ENCODE measurements at regions not wholly inside any gene's neighbourhood (a gene's known extent, or its start where the extent isn't known, plus 50 kb on each side); places are given as distances from the start of the nearest gene placed in this dataset.

DNA sequence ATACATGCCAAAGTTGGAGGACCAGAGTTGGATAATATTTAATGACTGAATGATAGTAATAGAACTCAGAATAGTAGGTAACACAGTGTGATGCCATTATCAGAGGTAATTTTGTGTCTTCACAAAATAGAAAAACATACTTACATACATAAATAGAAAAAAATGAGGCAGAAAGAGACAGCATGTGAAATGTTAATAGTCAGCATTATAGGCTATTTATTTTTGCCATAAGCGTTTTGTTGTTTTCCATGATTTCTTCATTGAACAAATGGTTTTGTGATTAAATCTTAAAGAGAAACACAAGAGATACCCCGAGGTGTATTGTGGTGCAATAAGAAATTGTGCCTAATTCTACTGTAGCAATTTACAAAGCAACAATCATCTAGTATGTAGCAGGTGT lies 626.3 kb downstream of the KCNJ2 start:
- no peak overlapping the region for H3K4me2 ChIP-seq (ENCODE audit: insufficient read depth in 1 of 2, low read depth in 2 of 2, low read length in 2 of 2)
- TF ChIP-seq CEBPB (IDR thresholded peaks at IDR 0.05; ENCODE audit: low read depth, low read length), result no peak
- H3K23ac ChIP-seq (ENCODE audit: insufficient read length), result no peak overlapping the region
- no peak overlapping the region for H2BK5ac ChIP-seq (ENCODE audit: low read depth, low read length)
- no peak overlapping the region for H2AK5ac ChIP-seq (ENCODE audit: low read depth, low read length)
- H3K4me3 ChIP-seq (ENCODE audit: extremely low read depth in 1 of 4, insufficient read depth in 2 of 4, low read depth in 3 of 4, low read length in 4 of 4), result no peak overlapping the region
- DNase-seq (ENCODE audit: low read depth in 1 of 2, low spot score in 2 of 2), result no peak
- H2BK15ac ChIP-seq (ENCODE audit: low read length), result no peak overlapping the region
- no peaks in the 10 kb centered on the region for H3K9me3 ChIP-seq (ENCODE audit: insufficient read depth in 2 of 2, low read depth in 1 of 2, low read length in 1 of 2)
- H3K27ac ChIP-seq (ENCODE audit: low read depth, low read length), result no peak overlapping the region
- H3K36me3 ChIP-seq (ENCODE audit: control insufficient read depth in 2 of 4, insufficient read depth in 4 of 4, low read length in 3 of 4), result no peaks in the 10 kb centered on the region
- no peaks in the 10 kb centered on the region for H3K79me1 ChIP-seq (ENCODE audit: low read depth, low read length)
- H3K4me1 ChIP-seq (replicated peaks in 1 of 4; ENCODE audit: control insufficient read depth in 3 of 4, insufficient read depth in 4 of 4, low read length in 3 of 4), result no peaks in the 10 kb centered on the region
- WGBS, 2 experiments (ENCODE audit: extremely low coverage in 1 of 2, insufficient coverage in 1 of 2, insufficient read length in 1 of 2, insufficient replicate concordance in 2 of 2, low coverage in 1 of 2, low lambda C conversion rate in 2 of 2, missing lambda C conversion rate in 1 of 2), result 93% methylated on average over 2 of the region's 2 CpGs; no CpG with 5 or more reads in 1 of the 2 experiments
- H3K79me2 ChIP-seq (ENCODE audit: control insufficient read depth in 1 of 2, insufficient read depth in 2 of 2, low read length in 2 of 2), result no peaks in the 10 kb centered on the region
- H4K20me1 ChIP-seq (replicated peaks in 1 of 2; ENCODE audit: control insufficient read depth in 1 of 2, insufficient read depth in 2 of 2, low read length in 2 of 2), result no peaks in the 10 kb centered on the region
- no peak overlapping the region for H2BK12ac ChIP-seq (ENCODE audit: low read depth, low read length)
- no peak overlapping the region for H4K8ac ChIP-seq (ENCODE audit: extremely low read depth, insufficient read depth, low read length)
- POLR2A ChIA-PET (ENCODE audit: partially characterized antibody), result interaction anchor here (0.6 kb wide), 1 partner anchor 1916 kb away, joined by 3 read pairs; no protein-coding TSS in a partner anchor
- no peaks in the 10 kb centered on the region for H3K27me3 ChIP-seq (replicated peaks in 1 of 4; ENCODE audit: control insufficient read depth in 3 of 4, extremely low read depth in 1 of 4, insufficient read depth in 3 of 4, low read length in 3 of 4)
- H3K56ac ChIP-seq (replicated peaks; ENCODE audit: insufficient read length, low read depth, low read length), result no peak overlapping the region
- H3K23me2 ChIP-seq (ENCODE audit: low read depth, low read length), result no peaks in the 10 kb centered on the region
- no peak overlapping the region for H3K18ac ChIP-seq (ENCODE audit: extremely low read depth, low read length)
- no peak overlapping the region for H2BK20ac ChIP-seq (ENCODE audit: low read length)
- FAIRE-seq, result no peak
- H2BK120ac ChIP-seq (replicated peaks; ENCODE audit: low read depth, low read length), result no peak overlapping the region
- no peak overlapping the region for H4K5ac ChIP-seq (ENCODE audit: insufficient read length, low read depth, low read length)
- H2AFZ ChIP-seq (ENCODE audit: low read length), result no peak overlapping the region
- no peak overlapping the region for H3K9ac ChIP-seq (replicated peaks in 1 of 4; ENCODE audit: extremely low read depth in 1 of 4, low read depth in 3 of 4, low read length in 3 of 4)
- no peak overlapping the region for H3K4ac ChIP-seq (replicated peaks; ENCODE audit: insufficient read length, low read depth, low read length)
- CTCF ChIA-PET (ENCODE audit: partially characterized antibody), result no interaction called here
- H4K91ac ChIP-seq (replicated peaks; ENCODE audit: insufficient read length, low read length), result no peak overlapping the region
- H3K14ac ChIP-seq (ENCODE audit: insufficient read length), result no peak overlapping the region
